Adrenal gland (tissue), 9 donors: ENCODE measurements at regions not wholly inside any gene's neighbourhood (a gene's known extent, or its start where the extent isn't known, plus 50 kb on each side); places are given as distances from the start of the nearest gene placed in this dataset.

Experiments
- DNase-seq, 7 donors: peaks; one replicate each; pipeline ENCODE4 v3.0.0-alpha.2; 2019 to 2020
- H3K27ac ChIP-seq, 5 donors: fragments of 200-600 bp; sonication (generic) in 4 of 5; 1 replicate in 3 of 5; 2 replicates in 2 of 5; pipeline versions ENCODE4 v1.5.1 to v1.8.0; 2016 to 2020; ENCODE audit warnings: mild to moderate bottlenecking in 1 of 5
- H3K27me3 ChIP-seq: fragments of 200-600 bp; 2 replicates; pipeline ENCODE4 v1.8.0; 2021
- H3K36me3 ChIP-seq, 2 donors: fragments of 200-600 bp; replicated peaks in 1 of 2; 1 replicate in 1 of 2; 2 replicates in 1 of 2; pipeline versions ENCODE4 v1.5.1 to v1.8.0; 2018 to 2022
- H3K4me1 ChIP-seq, 2 donors: fragments of 200-600 bp; replicated peaks in 1 of 2; 1 replicate in 1 of 2; 2 replicates in 1 of 2; pipeline versions ENCODE4 v1.5.1 to v1.8.0; 2018 to 2021
- H3K4me3 ChIP-seq, 4 donors: fragments of 200-600 bp; sonication (generic) in 3 of 4; one replicate each; pipeline ENCODE4 v1.5.1; 2016 to 2018
- H3K9me3 ChIP-seq, 3 donors: fragments of 200-600 bp; sonication (generic) in 1 of 3; replicated peaks in 1 of 3; 1 replicate in 2 of 3; 2 replicates in 1 of 3; pipeline versions ENCODE4 v1.5.1 to v1.8.0; 2016 to 2021
- CTCF ChIP-seq, 6 experiments: fragments of 450-650 bp in 4 of 6; fragments of 200-600 bp in 2 of 6; sonication (generic) in 1 of 6; IDR thresholded peaks; 1 replicate in 5 of 6; 2 replicates in 1 of 6; pipeline versions ENCODE4 v1.5.1 to v1.8.0; 2016 to 2021; ENCODE audit warnings: antibody characterized with exemption in 6 of 6, mild to moderate bottlenecking in 2 of 6, moderate library complexity in 1 of 6
- POLR2A ChIP-seq, 2 donors: fragments of 450-650 bp; IDR thresholded peaks; one replicate each; pipeline ENCODE4 v1.6.1; 2017; ENCODE audit warnings: antibody characterized with exemption in 2 of 2, mild to moderate bottlenecking in 2 of 2, moderate library complexity in 1 of 2
- WGBS, 4 donors: extraction: QIAGEN DNeasy Blood & Tissue Kit in 2 of 4; methylation state at CpG; one replicate each; pipeline versions ENCODE4 v1.1.5 to v1.1.7; 2013 to 2017; 5-methylcytosine and 5-hydroxymethylcytosine counted together
- intact Hi-C, 2 donors: fragments of 100-400 bp; cut with DNase I; formaldehyde crosslinking; loops; one replicate each; pipeline versions ENCODE4 v1.14.1 to v1.15.0; 2022 to 2023
- donor health status: healthy with polysubstance abuse.
- donor health status: Bipolar disorder and iron deficiency.
- donor health status: DM: yes; HTN: yes; CAD: no.
- donor health status: DM: no; HTN: no; CAD: no.
- donor health status: DM: no; HTN: no; CAD: no.

GRCh38 chr6:50330963-50331362, 281.2 kb upstream of the DEFB112 start:
- Histone ChIP-seq H3K4me3 (no peak overlapping the region), H3K27me3 (no peaks in the 10 kb centered on the region), H3K4me1 (no peaks in the 10 kb centered on the region), H3K36me3 (no peaks in the 10 kb centered on the region), H3K27ac (no peak overlapping the region), H3K9me3 (no peaks in the 10 kb centered on the region)
- TF ChIP-seq CTCF (IDR thresholded peaks at IDR 0.05) (no peak), POLR2A (IDR thresholded peaks at IDR 0.05) (no peak)
- DNase-seq = no peak
- intact Hi-C loops = no loop called here
- WGBS, 4 donors = 82 to 92% (median 86%) methylated on average over 3 of the region's 3 CpGs

GRCh38 chr6:50333696-50334095, 284.0 kb upstream of the DEFB112 start:
- Histone ChIP-seq H3K4me3 (no peak overlapping the region), H3K27me3 (no peaks in the 10 kb centered on the region), H3K4me1 (no peaks in the 10 kb centered on the region), H3K27ac (no peak overlapping the region), H3K36me3 (no peaks in the 10 kb centered on the region), H3K9me3 (no peaks in the 10 kb centered on the region)
- no peak for DNase-seq
- 73 to 85% (median 80%) methylated on average over 4 of the region's 4 CpGs for WGBS, 4 donors
- intact Hi-C loops = no loop called here
- TF ChIP-seq POLR2A (IDR thresholded peaks at IDR 0.05) (no peak), CTCF (IDR thresholded peaks at IDR 0.05) (no peak)

GRCh38 chr6:50337532-50338122, 287.9 kb upstream of the DEFB112 start:
- WGBS, 4 donors = 81 to 92% (median 92%) methylated on average over 3 of the region's 3 CpGs
- TF ChIP-seq POLR2A (IDR thresholded peaks at IDR 0.05) = no peak
- no peak for TF ChIP-seq CTCF (IDR thresholded peaks at IDR 0.05)

GRCh38 chr6:50353603-50354002, 303.9 kb upstream of the DEFB112 start:
- no peak overlapping the region for H3K4me3 ChIP-seq
- H3K27ac ChIP-seq = no peak overlapping the region
- intact Hi-C loops = no loop called here
- TF ChIP-seq POLR2A (IDR thresholded peaks at IDR 0.05) = no peak
- no peak for TF ChIP-seq CTCF (IDR thresholded peaks at IDR 0.05)
- H3K27me3 ChIP-seq = no peaks in the 10 kb centered on the region
- no peaks in the 10 kb centered on the region for H3K36me3 ChIP-seq
- H3K9me3 ChIP-seq = no peaks in the 10 kb centered on the region
- no peaks in the 10 kb centered on the region for H3K4me1 ChIP-seq
- WGBS, 4 donors = 67 to 94% (median 85%) methylated on average over 1 of the region's 1 CpG
- no peak for DNase-seq

More at GRCh38 chr6:50337532-50338122, 287.9 kb upstream of the DEFB112 start:
- Histone ChIP-seq H3K36me3 (no peaks in the 10 kb centered on the region), H3K27ac (no peak overlapping the region), H3K9me3 (no peaks in the 10 kb centered on the region), H3K27me3 (no peaks in the 10 kb centered on the region), H3K4me1 (no peaks in the 10 kb centered on the region), H3K4me3 (no peak overlapping the region)
- no peak for DNase-seq
- intact Hi-C loops = no loop called here
